PFSK-1 (cell line): ENCODE measurements at regions not wholly inside any gene's neighbourhood (a gene's known extent, or its start where the extent isn't known, plus 50 kb on each side); places are given as distances from the start of the nearest gene placed in this dataset.

ENCODE experiments used
- FOXP2 ChIP-seq: optimal IDR thresholded peaks from 2 replicates; pipeline ENCODE3; 2011; ENCODE audit warnings: borderline replicate concordance, control low read depth, inconsistent platforms; ENCODE audit not compliant: insufficient read depth; ENCODE audit errors: extremely low read length, extremely low read depth
- POLR2AphosphoS5 ChIP-seq: IDR thresholded peaks from 2 replicates; pipeline ENCODE4 v1.6.1; 2012; ENCODE audit warnings: low read depth, mild to moderate bottlenecking, control low read depth, low read length, moderate library complexity
- REST ChIP-seq, 2 experiments: IDR thresholded peaks; 2 replicates each; pipeline versions ENCODE4 v1.6.1 to v1.8.0; 2011 to 2012; ENCODE audit warnings: low read depth in 2 of 2, low read length in 2 of 2, control low read depth in 1 of 2, inconsistent platforms in 1 of 2, mild to moderate bottlenecking in 1 of 2, moderate library complexity in 1 of 2; ENCODE audit not compliant: insufficient read depth in 1 of 2
- SIN3A ChIP-seq: IDR thresholded peaks from 2 replicates; pipeline ENCODE4 v1.6.1; 2012; ENCODE audit warnings: mild to moderate bottlenecking, low read length, moderate library complexity, borderline replicate concordance; ENCODE audit not compliant: insufficient read depth
- TAF1 ChIP-seq: IDR thresholded peaks from 2 replicates; pipeline ENCODE4 v1.6.1; 2012; ENCODE audit warnings: low read length, control low read depth, borderline replicate concordance; ENCODE audit not compliant: insufficient read depth

- TF ChIP-seq SIN3A = no peak
Observed at GRCh38 chr11:134944131-134944530, 532.1 kb upstream of the B3GAT1 start.

- TF ChIP-seq SIN3A = no peak
- no peak for TF ChIP-seq POLR2AphosphoS5
- TF ChIP-seq FOXP2 = no peak
- TF ChIP-seq REST (IDR thresholded peaks at IDR 0.05; ENCODE audit: insufficient read depth in 1 of 2, low read depth in 2 of 2, low read length in 2 of 2) = no peak
- no peak for TF ChIP-seq TAF1
Observed at GRCh38 chr11:134943544-134943943, 531.5 kb upstream of the B3GAT1 start.

GRCh38 chr11:134942681-134943080 is 530.6 kb upstream of the B3GAT1 start:
- no peak for TF ChIP-seq POLR2AphosphoS5

- TF ChIP-seq FOXP2 (no peak), REST (IDR thresholded peaks at IDR 0.05; ENCODE audit: insufficient read depth in 1 of 2, low read depth in 2 of 2, low read length in 2 of 2) (no peak), SIN3A (no peak), TAF1 (no peak), POLR2AphosphoS5 (no peak)
Observed at GRCh38 chr11:134941326-134941725, 529.3 kb upstream of the B3GAT1 start.

- no peak for TF ChIP-seq REST (IDR thresholded peaks at IDR 0.05; ENCODE audit: insufficient read depth in 1 of 2, low read depth in 2 of 2, low read length in 2 of 2)
- no peak for TF ChIP-seq POLR2AphosphoS5
- TF ChIP-seq TAF1 = no peak
- no peak for TF ChIP-seq SIN3A
Observed at GRCh38 chr11:134940441-134941126, 528.5 kb upstream of the B3GAT1 start.

GRCh38 chr11:134939905-134940304 is 527.9 kb upstream of the B3GAT1 start:
- TF ChIP-seq REST (IDR thresholded peaks at IDR 0.05; ENCODE audit: insufficient read depth in 1 of 2, low read depth in 2 of 2, low read length in 2 of 2) = no peak
- no peak for TF ChIP-seq POLR2AphosphoS5
- no peak for TF ChIP-seq FOXP2
- TF ChIP-seq SIN3A = no peak
- TF ChIP-seq TAF1 = no peak
